Activated T-helper 9 cell treated with anti-CD3 and anti-CD28 coated beads, Interleukin-2, amount 50 U/mL, for 16 hours (primary cell): ENCODE measurements at regions not wholly inside any gene's neighbourhood (a gene's known extent, or its start where the extent isn't known, plus 50 kb on each side); places are given as distances from the start of the nearest gene placed in this dataset.

Experiments used
- DNase-seq: peaks from one replicate; pipeline ENCODE4 v3.0.0-alpha.2; 2020; ENCODE audit warnings: low read depth

- DNase-seq = no peak
Measured at GRCh38 chr12:98280621-98281020, 234.8 kb upstream of the TMPO start.

GRCh38 chr12:98291828-98292227 lies 223.6 kb upstream of the TMPO start:
- DNase-seq = no peak

- DNase-seq = no peak
Measured at GRCh38 chr12:98294051-98294805, 221.2 kb upstream of the TMPO start.

- no peak for DNase-seq
Measured at GRCh38 chr12:98295681-98296080, 219.7 kb upstream of the TMPO start.

GRCh38 chr12:98296462-98297079 lies 218.8 kb upstream of the TMPO start:
- DNase-seq = no peak

GRCh38 chr12:98297538-98297937 lies 217.9 kb upstream of the TMPO start:
- no peak for DNase-seq

- no peak for DNase-seq
Measured at GRCh38 chr12:98308141-98308540, 207.2 kb upstream of the TMPO start.

GRCh38 chr12:98317939-98318899 lies 197.2 kb upstream of the TMPO start:
- DNase-seq = no peak

GRCh38 chr12:98319716-98320425 lies 195.5 kb upstream of the TMPO start:
- DNase-seq = no peak

- no peak for DNase-seq
Measured at GRCh38 chr12:98325003-98325402, 190.4 kb upstream of the TMPO start.

GRCh38 chr12:98328467-98328866 lies 186.9 kb upstream of the TMPO start:
- DNase-seq = no peak

- no peak for DNase-seq
Measured at GRCh38 chr12:98329589-98329988, 185.8 kb upstream of the TMPO start.

GRCh38 chr12:98332642-98333041 lies 182.7 kb upstream of the TMPO start:
- no peak for DNase-seq

- DNase-seq = no peak
Measured at GRCh38 chr12:98334768-98335167, 180.6 kb upstream of the TMPO start.

GRCh38 chr12:98341026-98341425 lies 174.4 kb upstream of the TMPO start:
- no peak for DNase-seq

- no peak for DNase-seq
Measured at GRCh38 chr12:98341732-98342131, 173.7 kb upstream of the TMPO start.

GRCh38 chr12:98343002-98343567 lies 172.3 kb upstream of the TMPO start:
- no peak for DNase-seq

GRCh38 chr12:98344046-98344930 lies 171.1 kb upstream of the TMPO start:
- DNase-seq = no peak

- no peak for DNase-seq
Measured at GRCh38 chr12:98345308-98345876, 170.0 kb upstream of the TMPO start.

GRCh38 chr12:98351089-98351488 lies 164.3 kb upstream of the TMPO start:
- DNase-seq = no peak
